ES-I3 (cell line): ENCODE measurements at regions not wholly inside any gene's neighbourhood (a gene's known extent, or its start where the extent isn't known, plus 50 kb on each side); places are given as distances from the start of the nearest gene placed in this dataset.
"Not testable (repeated sequence)": the region's sequence is repeated elsewhere in the genome, so short reads cannot be mapped to it uniquely, and the experiment has no call there.

ENCODE experiments used
- H3K36me3 ChIP-seq: 2 replicates; pipeline ENCODE4 v1.6.1; 2013; ENCODE audit warnings: mild to moderate bottlenecking, low read length, control low read depth, moderate library complexity; ENCODE audit not compliant: insufficient read depth
- H3K4me1 ChIP-seq: 2 replicates; pipeline ENCODE4 v1.6.1; 2013; ENCODE audit warnings: mild to moderate bottlenecking, control low read depth, low read length; ENCODE audit not compliant: insufficient read depth
- H3K9ac ChIP-seq: 2 replicates; pipeline ENCODE4 v1.6.1; 2013; ENCODE audit warnings: low read depth, mild to moderate bottlenecking, low read length, moderate library complexity
- H3K9me3 ChIP-seq: 2 replicates; pipeline ENCODE4 v1.6.1; 2013; ENCODE audit warnings: mild to moderate bottlenecking, low read length, moderate library complexity; ENCODE audit not compliant: control insufficient read depth, insufficient read depth

- Histone ChIP-seq H3K36me3 (no peaks in the 10 kb centered on the region), H3K9me3 (0 out of 2 replicates have a peak, but pooled peaks cover 2% of the 10 kb centered on the region), H3K9ac (no peak overlapping the region), H3K4me1 (peaks cover 21% of the 10 kb centered on the region)
Measured at GRCh38 chr3:56933803-56934202, 126.7 kb upstream of the SPATA12 start.

DNA sequence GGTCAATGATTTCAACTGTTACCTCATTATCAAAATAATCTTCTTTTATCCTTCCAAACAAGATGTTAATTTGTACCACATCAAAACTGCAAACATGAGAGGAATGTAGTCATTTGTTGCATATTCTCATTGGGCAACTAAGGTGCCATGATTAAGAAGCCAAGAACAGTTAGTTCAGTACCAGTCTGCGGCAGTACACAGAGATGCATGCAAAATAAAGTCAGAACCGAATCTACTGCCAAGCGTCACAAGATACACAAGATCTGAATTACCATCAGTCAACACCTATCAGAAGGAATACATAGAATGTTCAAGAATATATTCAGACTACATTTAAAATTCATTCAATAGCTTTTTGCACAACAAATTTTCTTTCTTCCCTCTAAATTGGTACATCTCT is 127.6 kb upstream of the SPATA12 start:
- Histone ChIP-seq H3K4me1 (peaks cover 29% of the 10 kb centered on the region), H3K9ac (no peak overlapping the region), H3K9me3 (0 out of 2 replicates have a peak, but pooled peaks cover 2% of the 10 kb centered on the region), H3K36me3 (no peaks in the 10 kb centered on the region)

GRCh38 chr3:56931836-56932235 is 128.6 kb upstream of the SPATA12 start:
- Histone ChIP-seq H3K36me3 (no peaks in the 10 kb centered on the region), H3K9ac (no peak overlapping the region), H3K4me1 (peaks cover 25% of the 10 kb centered on the region), H3K9me3 (0 out of 2 replicates have a peak, but pooled peaks cover 2% of the 10 kb centered on the region)

DNA sequence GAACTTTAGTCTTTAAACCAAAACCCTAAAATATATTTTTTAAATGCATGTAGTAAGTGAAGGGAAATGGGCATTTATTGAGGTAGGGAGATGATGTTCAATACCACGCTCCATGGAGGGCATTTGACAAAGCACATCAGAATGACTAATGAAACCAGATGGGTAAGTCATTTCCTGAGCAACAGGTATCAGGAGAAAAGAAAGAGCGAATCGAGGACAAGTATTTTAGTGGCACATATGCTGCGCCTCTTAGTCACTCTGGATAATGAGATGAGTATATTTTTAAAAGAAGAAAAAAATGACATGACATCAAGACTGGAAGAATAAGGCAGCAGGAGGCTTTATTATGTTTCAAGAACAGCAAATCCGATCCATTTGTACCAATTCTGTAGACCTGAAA is 129.0 kb upstream of the ARHGEF3 start:
- H3K9ac ChIP-seq = no peak overlapping the region
- H3K9me3 ChIP-seq = 0 out of 2 replicates have a peak, but pooled peaks cover 2% of the 10 kb centered on the region
- H3K4me1 ChIP-seq = peaks cover 29% of the 10 kb centered on the region
- no peaks in the 10 kb centered on the region for H3K36me3 ChIP-seq

GRCh38 chr3:56929809-56930615 is 128.3 kb upstream of the ARHGEF3 start:
- H3K4me1 ChIP-seq = peaks cover 29% of the 10 kb centered on the region
- no peak overlapping the region for H3K9ac ChIP-seq
- H3K9me3 ChIP-seq = 0 out of 2 replicates have a peak, but pooled peaks cover 2% of the 10 kb centered on the region
- H3K36me3 ChIP-seq = no peaks in the 10 kb centered on the region

DNA sequence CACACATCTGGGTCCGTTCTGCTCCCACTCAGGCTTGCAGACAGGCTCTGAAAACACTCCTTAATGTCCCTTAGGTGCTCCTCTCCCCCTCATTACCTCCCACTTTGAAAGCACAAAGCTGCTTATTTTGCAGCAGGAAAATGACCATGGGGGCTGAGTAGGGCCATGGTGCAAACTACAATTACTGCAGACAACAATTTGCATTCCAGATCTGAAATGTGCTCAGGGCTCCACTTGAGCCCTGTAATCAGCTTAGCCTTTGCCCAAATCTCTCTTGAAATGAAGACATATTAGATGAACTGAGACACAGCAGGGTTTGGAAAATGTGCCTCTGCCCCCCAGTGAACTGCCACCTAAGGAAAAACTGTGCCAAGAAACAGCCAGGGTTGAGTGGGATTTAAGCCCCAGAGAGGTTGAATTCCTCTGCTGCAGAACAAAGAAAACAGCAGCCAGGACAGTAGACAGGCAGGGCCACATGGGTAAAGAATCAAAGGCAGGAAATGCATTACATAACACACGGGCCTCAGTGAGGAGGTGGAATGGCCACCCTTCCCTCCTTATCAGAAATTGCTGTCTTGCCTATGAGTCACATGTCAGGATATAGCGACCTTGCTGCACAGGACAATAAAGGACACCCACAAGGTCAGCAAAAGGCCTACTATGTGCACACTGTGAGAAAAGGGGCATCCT is 126.8 kb upstream of the ARHGEF3 start:
- H3K36me3 ChIP-seq = no peaks in the 10 kb centered on the region
- H3K9ac ChIP-seq = no peak overlapping the region
- H3K9me3 ChIP-seq = no peaks in the 10 kb centered on the region
- peaks cover 37% of the 10 kb centered on the region for H3K4me1 ChIP-seq

GRCh38 chr3:56927855-56928254 is 126.1 kb upstream of the ARHGEF3 start:
- Histone ChIP-seq H3K9me3 (no peaks in the 10 kb centered on the region), H3K9ac (no peak overlapping the region), H3K36me3 (no peaks in the 10 kb centered on the region), H3K4me1 (peaks cover 38% of the 10 kb centered on the region)

DNA sequence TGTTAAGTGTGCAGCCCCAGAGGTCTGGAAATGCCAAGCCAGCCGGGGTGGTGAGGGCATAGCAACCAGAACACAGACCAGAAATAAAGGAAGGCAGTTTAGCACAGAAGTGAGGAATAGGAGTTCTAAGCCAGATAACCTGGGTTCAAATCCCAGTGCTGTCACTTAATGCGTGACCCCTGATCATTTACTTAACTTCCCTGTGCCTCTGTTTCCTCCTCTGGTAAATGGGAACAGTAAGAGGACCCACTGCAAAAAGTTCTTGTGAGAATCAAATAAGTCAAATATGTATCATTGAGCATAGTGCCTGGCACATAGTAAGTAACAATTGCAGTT is 125.2 kb upstream of the ARHGEF3 start:
- Histone ChIP-seq H3K36me3 (no peaks in the 10 kb centered on the region), H3K9ac (no peak overlapping the region), H3K9me3 (no peaks in the 10 kb centered on the region), H3K4me1 (peaks cover 38% of the 10 kb centered on the region)

- H3K4me1 ChIP-seq = peaks cover 38% of the 10 kb centered on the region
- H3K9me3 ChIP-seq = no peaks in the 10 kb centered on the region
- H3K36me3 ChIP-seq = 0 out of 2 replicates have a peak, but pooled peaks cover under 1% of the 10 kb centered on the region
- H3K9ac ChIP-seq = no peak overlapping the region
Measured at GRCh38 chr3:56926243-56926946, 124.6 kb upstream of the ARHGEF3 start.

DNA sequence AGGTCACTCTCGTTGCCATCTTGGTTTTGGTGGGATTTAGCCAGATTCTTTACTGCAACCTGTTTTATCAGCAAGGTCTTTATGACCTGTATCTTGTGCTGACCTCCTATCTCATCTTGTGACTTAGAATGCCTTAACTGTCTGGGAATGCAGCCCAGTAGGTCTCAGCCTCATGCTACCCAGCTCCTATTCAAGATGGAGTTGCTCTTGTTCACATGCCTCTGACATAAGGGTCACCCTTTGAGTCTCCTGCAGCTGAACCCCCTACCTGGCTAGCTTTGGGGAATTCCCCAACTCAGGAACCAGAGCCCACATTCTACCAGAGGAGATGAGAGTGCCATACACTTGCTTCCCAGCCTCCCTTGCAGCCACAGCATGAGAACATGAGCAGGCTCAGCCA is 123.0 kb upstream of the ARHGEF3 start:
- peaks cover 28% of the 10 kb centered on the region for H3K4me1 ChIP-seq
- not testable (repeated sequence) for H3K9ac ChIP-seq, H3K9me3 ChIP-seq, H3K36me3 ChIP-seq

DNA sequence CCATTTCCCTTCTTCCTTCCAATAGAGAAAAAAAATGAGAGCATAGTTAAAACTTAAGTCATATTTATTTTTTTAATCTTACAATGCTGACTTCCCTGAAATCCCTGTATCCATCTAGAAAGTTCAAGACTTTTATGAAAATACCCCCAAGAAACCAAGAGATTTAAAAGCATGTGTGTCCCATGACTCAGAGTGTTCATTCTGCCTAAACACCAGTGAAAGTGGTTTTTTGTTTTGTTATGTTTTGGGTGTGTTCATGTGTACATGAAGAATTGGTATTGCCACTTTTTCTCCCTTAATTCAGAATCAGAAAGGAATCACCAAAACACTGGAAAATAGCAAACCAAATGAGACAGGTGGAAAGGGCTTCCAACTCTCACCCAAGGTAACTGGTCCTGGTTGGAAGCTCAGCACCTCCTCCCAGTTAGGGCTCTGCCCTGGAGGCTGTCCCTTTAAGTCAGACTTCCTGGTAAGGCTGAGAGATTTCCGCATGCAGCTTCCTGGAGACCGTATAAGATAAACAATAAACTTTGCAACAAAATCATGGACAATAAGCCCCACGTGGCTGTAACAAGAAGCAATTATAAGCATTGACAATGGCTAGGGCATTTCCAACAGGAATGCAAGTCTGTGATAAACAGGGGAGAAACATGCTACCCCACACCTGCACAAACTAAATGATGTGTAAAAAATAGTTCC is 121.9 kb upstream of the ARHGEF3 start:
- H3K9ac ChIP-seq = no peak overlapping the region
- peaks cover 20% of the 10 kb centered on the region for H3K4me1 ChIP-seq
- H3K36me3 ChIP-seq = 0 out of 2 replicates have a peak, but pooled peaks cover 3% of the 10 kb centered on the region
- no peaks in the 10 kb centered on the region for H3K9me3 ChIP-seq

DNA sequence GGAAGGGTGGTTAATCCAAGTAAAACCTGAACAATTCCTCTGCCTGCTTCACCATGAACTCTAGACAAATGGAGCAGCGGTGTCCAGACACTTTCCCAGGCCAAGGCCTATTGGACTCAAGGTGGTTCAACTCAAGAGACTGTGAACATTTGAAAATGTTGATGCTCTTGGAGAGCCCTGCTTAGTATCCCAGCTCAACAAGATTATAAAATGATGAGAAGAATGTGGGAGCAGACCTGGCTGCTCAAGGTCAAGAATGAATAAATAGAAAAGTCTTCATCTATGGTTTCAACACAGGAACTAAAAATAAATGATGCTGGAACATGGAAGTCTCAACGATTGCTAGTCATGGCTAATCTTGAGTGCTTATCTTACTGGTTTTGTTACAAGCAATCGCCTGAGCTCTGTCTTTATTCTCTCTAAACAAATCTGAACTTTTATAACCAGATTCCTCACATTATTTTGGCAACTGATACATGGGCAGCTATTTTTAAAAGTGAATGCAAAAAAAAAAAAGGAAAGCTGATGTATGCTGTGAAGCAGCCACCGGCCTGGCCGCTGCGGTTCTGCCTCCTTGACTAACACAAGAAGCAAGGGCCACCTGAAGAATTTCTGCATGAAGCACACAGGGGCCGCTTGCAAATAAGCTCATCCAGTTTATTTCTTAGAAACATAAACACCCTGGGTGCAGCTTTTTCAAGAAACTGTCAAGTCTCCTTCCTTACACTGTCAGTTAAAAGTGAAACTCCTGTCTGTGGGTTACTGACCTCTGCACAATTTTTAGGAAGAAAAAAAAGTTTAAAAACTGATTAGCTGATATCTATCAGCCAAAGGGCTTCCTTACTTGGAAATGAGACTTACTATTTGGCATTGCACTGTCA is 120.1 kb upstream of the ARHGEF3 start:
- Histone ChIP-seq H3K9ac (no peak overlapping the region), H3K36me3 (0 out of 2 replicates have a peak, but pooled peaks cover 3% of the 10 kb centered on the region), H3K4me1 (peaks cover 23% of the 10 kb centered on the region), H3K9me3 (no peaks in the 10 kb centered on the region)

GRCh38 chr3:56919797-56920195 is 118.0 kb upstream of the ARHGEF3 start:
- no peak overlapping the region for H3K9ac ChIP-seq
- peaks cover 33% of the 10 kb centered on the region for H3K4me1 ChIP-seq
- no peaks in the 10 kb centered on the region for H3K9me3 ChIP-seq
- H3K36me3 ChIP-seq = 0 out of 2 replicates have a peak, but pooled peaks cover 3% of the 10 kb centered on the region
